Thyroid gland (tissue), 4 donors: ENCODE measurements at regions not wholly inside any gene's neighbourhood (a gene's known extent, or its start where the extent isn't known, plus 50 kb on each side); places are given as distances from the start of the nearest gene placed in this dataset. TPM values are rescaled to one million over a fixed set of nuclear protein-coding genes. Genes with fewer than 3 reads are reported as not detected.

Source experiments
- DNase-seq, 2 donors: peaks; one replicate each; pipeline ENCODE4 v3.0.0-alpha.2; 2019
- H3K27ac ChIP-seq, 3 donors: fragments of 200-600 bp; sonication (generic); 1 replicate in 2 of 3; 2 replicates in 1 of 3; pipeline ENCODE4 v1.5.1; 2016 to 2019; ENCODE audit warnings: mild to moderate bottlenecking in 1 of 3, moderate library complexity in 1 of 3
- H3K27me3 ChIP-seq: fragments of 200-600 bp; sonication (generic); one replicate; pipeline ENCODE4 v1.5.1; 2019
- H3K36me3 ChIP-seq, 2 donors: fragments of 200-600 bp; sonication (generic); one replicate each; pipeline ENCODE4 v1.5.1; 2016 to 2019
- H3K4me1 ChIP-seq, 2 donors: fragments of 200-600 bp; sonication (generic); one replicate each; pipeline ENCODE4 v1.5.1; 2017 to 2019
- H3K4me3 ChIP-seq, 3 donors: fragments of 200-600 bp; sonication (generic); replicated peaks in 1 of 3; 1 replicate in 2 of 3; 2 replicates in 1 of 3; pipeline ENCODE4 v1.5.1; 2016; ENCODE audit warnings: mild to moderate bottlenecking in 1 of 3
- H3K9me3 ChIP-seq: fragments of 200-600 bp; sonication (generic); one replicate; pipeline ENCODE4 v1.5.1; 2017
- POLR2A ChIP-seq, 2 donors: fragments of 450-650 bp; IDR thresholded peaks; one replicate each; pipeline ENCODE4 v1.6.1; 2017; ENCODE audit warnings: antibody characterized with exemption in 2 of 2, mild to moderate bottlenecking in 2 of 2, moderate library complexity in 1 of 2
- WGBS, 2 donors: methylation state at CpG; one replicate each; pipeline ENCODE4 v1.1.5; 2017; 5-methylcytosine and 5-hydroxymethylcytosine counted together
- intact Hi-C: fragments of 100-400 bp; cut with DNase I; formaldehyde crosslinking; loops from one replicate; pipeline ENCODE4 v1.15.1; 2023
- microRNA-seq: library from miRNA; unstranded; fragments of <30 nt; microRNA quantifications from one replicate; pipeline ENCODE4, GENCODE V29; 2016
- small RNA-seq: library from RNA; depleted of rRNA; stranded (forward); fragments of <200 nt; gene quantifications from one replicate; pipeline ENCODE3, GENCODE V24; 2016
- TF ChIP-seq, protein P1 (sequence below), 6 experiments: fragments of 200-600 bp in 3 of 6; fragments of 450-650 bp in 3 of 6; sonication (generic) in 3 of 6; IDR thresholded peaks; one replicate each; pipeline ENCODE4 v1.5.1; 2016 to 2019; ENCODE audit warnings: antibody characterized with exemption in 6 of 6, mild to moderate bottlenecking in 2 of 6, inconsistent platforms in 1 of 6, moderate library complexity in 1 of 6

DNA sequence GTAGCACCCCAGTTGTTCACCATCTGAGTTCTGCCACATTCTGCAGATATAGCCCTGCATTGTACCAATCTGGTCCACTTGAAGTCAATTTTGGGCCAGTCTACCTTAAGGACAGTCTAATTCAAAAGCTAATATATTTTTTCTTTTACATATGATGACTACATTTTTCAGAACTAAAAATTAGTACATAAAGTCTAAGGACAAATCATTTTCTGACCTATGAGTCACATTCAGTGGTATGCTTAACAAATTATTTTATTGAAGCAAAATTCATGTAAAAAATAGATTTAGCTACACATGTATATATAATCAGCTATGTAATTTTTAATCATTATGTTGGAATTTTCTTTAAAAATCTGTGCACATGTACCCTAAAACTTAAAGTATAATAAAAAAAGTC lies 52.1 kb upstream of the IL12A start:
- H3K27ac ChIP-seq, result no peak overlapping the region
- H3K27me3 ChIP-seq, result no peaks in the 10 kb centered on the region
- H3K36me3 ChIP-seq, result no peaks in the 10 kb centered on the region
- H3K4me1 ChIP-seq, result no peaks in the 10 kb centered on the region
- intact Hi-C loops, result no loop called here
- TF ChIP-seq, protein P1, sequence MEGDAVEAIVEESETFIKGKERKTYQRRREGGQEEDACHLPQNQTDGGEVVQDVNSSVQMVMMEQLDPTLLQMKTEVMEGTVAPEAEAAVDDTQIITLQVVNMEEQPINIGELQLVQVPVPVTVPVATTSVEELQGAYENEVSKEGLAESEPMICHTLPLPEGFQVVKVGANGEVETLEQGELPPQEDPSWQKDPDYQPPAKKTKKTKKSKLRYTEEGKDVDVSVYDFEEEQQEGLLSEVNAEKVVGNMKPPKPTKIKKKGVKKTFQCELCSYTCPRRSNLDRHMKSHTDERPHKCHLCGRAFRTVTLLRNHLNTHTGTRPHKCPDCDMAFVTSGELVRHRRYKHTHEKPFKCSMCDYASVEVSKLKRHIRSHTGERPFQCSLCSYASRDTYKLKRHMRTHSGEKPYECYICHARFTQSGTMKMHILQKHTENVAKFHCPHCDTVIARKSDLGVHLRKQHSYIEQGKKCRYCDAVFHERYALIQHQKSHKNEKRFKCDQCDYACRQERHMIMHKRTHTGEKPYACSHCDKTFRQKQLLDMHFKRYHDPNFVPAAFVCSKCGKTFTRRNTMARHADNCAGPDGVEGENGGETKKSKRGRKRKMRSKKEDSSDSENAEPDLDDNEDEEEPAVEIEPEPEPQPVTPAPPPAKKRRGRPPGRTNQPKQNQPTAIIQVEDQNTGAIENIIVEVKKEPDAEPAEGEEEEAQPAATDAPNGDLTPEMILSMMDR (IDR thresholded peaks at IDR 0.05), result no peak
- no peak for TF ChIP-seq POLR2A (IDR thresholded peaks at IDR 0.05)
- H3K4me3 ChIP-seq, result no peak overlapping the region
- no peaks in the 10 kb centered on the region for H3K9me3 ChIP-seq
- no peak for DNase-seq

DNA sequence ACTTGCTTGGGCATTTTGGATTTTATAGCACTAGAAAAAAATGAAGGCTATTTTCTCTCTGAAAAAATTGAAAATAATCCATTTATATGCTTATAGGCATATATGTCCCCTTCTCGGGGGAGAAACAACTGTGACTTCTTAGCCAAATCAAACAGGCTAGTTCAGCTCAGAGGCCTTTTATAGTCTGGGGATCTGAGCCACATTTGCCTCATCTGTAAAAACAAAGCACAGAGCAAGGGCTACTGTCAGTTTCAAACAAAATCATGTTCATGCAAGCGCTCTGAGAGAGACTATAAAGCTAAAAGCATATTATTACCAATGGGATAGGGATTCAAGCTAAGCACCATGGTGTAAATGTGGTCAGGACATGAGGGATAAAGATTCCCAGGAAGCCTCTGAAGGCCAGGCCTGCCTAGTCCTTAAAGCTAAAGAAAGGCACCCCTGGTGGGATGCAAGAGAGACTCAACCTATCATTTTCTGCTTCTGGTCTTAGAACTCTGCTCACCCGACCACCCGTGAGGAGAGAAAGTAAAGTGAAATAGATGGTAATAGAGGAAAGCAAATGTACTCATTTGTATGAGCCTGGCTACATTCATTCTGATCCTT lies 51.0 kb upstream of the IL12A start:
- H3K27ac ChIP-seq, result no peak overlapping the region

DNA sequence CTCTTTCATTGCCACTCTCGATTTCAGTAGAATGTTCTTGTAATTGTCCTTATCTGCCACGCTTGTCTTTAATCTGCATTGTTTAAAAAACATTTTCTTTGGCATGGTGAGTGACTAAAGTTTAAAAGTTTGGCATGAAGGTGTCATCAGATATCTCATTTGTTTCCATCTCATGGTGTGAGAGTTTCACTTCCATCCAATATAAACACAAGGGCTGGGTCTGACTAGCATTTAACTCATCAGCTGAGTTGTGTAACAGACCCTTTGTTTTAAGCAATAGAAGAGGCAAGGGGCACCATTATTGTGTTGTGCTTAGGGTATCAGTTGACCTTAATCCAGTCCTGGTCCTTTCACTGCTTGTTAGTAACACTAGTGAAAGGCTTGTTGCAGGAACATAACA lies 49.9 kb upstream of the IL12A start:
- no peaks in the 10 kb centered on the region for H3K9me3 ChIP-seq
- TF ChIP-seq, protein P1 (IDR thresholded peaks at IDR 0.05), result no peak
- TF ChIP-seq POLR2A (IDR thresholded peaks at IDR 0.05), result no peak
- no peaks in the 10 kb centered on the region for H3K36me3 ChIP-seq
- no peak for DNase-seq
- no peaks in the 10 kb centered on the region for H3K27me3 ChIP-seq
- intact Hi-C loops, result no loop called here
- no peak overlapping the region for H3K4me3 ChIP-seq
- no peaks in the 10 kb centered on the region for H3K4me1 ChIP-seq
- WGBS, 2 donors, result 81 to 86% methylated on average over 2 of the region's 2 CpGs
- H3K27ac ChIP-seq, result no peak overlapping the region

More for the DNA sequence above, 51.0 kb upstream of the IL12A start:
- WGBS, 2 donors, result 78 to 84% methylated on average over 4 of the region's 4 CpGs
- Histone ChIP-seq H3K36me3 (no peaks in the 10 kb centered on the region), H3K4me3 (no peak overlapping the region), H3K4me1 (no peaks in the 10 kb centered on the region), H3K9me3 (no peaks in the 10 kb centered on the region), H3K27me3 (no peaks in the 10 kb centered on the region)
- intact Hi-C loops, result no loop called here
- TF ChIP-seq POLR2A (IDR thresholded peaks at IDR 0.05), result no peak
- TF ChIP-seq, protein P1 (IDR thresholded peaks at IDR 0.05), result no peak
- DNase-seq, result no peak

Small RNAs in the stretch of these regions (microRNA-seq; reads per million reads assigned to microRNA genes)
- gene MIR3919, result not detected

Small RNAs in the stretch of these regions (small RNA-seq; reads per million reads assigned to genes)
- gene MIR3919 (not detected), gene RNU2-31P (not detected)
